Mesenchymal stem cell (in vitro differentiated cells and primary cell): ENCODE measurements at regions not wholly inside any gene's neighbourhood (a gene's known extent, or its start where the extent isn't known, plus 50 kb on each side); places are given as distances from the start of the nearest gene placed in this dataset.

ENCODE experiments used
- DNase-seq: peaks from one replicate; pipeline ENCODE4 v3.0.0-alpha.2; 2013
- H2AFZ ChIP-seq: one replicate; pipeline ENCODE4 v1.6.1; 2013; ENCODE audit warnings: low read depth, mild to moderate bottlenecking, control low read depth, inconsistent platforms, low read length, moderate library complexity
- H2AK5ac ChIP-seq: 2 replicates; pipeline ENCODE4 v1.6.1; 2013; ENCODE audit warnings: low read length, moderate library complexity, mild to moderate bottlenecking, inconsistent platforms; ENCODE audit not compliant: severe bottlenecking
- H2BK120ac ChIP-seq: one replicate; pipeline ENCODE4 v1.6.1; 2013; ENCODE audit warnings: low read depth, mild to moderate bottlenecking, inconsistent platforms, low read length, moderate library complexity
- H2BK12ac ChIP-seq, 2 experiments: one replicate each; pipeline ENCODE4 v1.6.1; 2013; ENCODE audit warnings: inconsistent platforms in 2 of 2, low read length in 2 of 2, mild to moderate bottlenecking in 2 of 2, moderate library complexity in 2 of 2, control low read depth in 1 of 2
- H2BK15ac ChIP-seq: one replicate; pipeline ENCODE4 v1.6.1; 2013; ENCODE audit warnings: mild to moderate bottlenecking, low read depth, inconsistent platforms; ENCODE audit not compliant: poor library complexity, severe bottlenecking
- H2BK5ac ChIP-seq: 2 replicates; pipeline ENCODE4 v1.6.1; 2013; ENCODE audit warnings: low read depth, mild to moderate bottlenecking, low read length, control low read depth, inconsistent platforms; ENCODE audit not compliant: poor library complexity, severe bottlenecking
- H3K14ac ChIP-seq, 2 experiments: one replicate each; pipeline ENCODE4 v1.6.1; 2013; ENCODE audit warnings: inconsistent platforms in 2 of 2, low read length in 2 of 2, control low read depth in 1 of 2, mild to moderate bottlenecking in 1 of 2, moderate library complexity in 1 of 2
- H3K18ac ChIP-seq, 2 experiments: one replicate each; pipeline ENCODE4 v1.6.1; 2013; ENCODE audit warnings: inconsistent platforms in 2 of 2, low read length in 2 of 2, control low read depth in 1 of 2, low read depth in 1 of 2, mild to moderate bottlenecking in 1 of 2
- H3K23ac ChIP-seq, 2 experiments: one replicate each; pipeline ENCODE4 v1.6.1; 2013; ENCODE audit warnings: inconsistent platforms in 2 of 2, low read length in 2 of 2, mild to moderate bottlenecking in 2 of 2, moderate library complexity in 2 of 2, control low read depth in 1 of 2
- H3K27ac ChIP-seq: 2 replicates; pipeline ENCODE4 v1.5.1; 2013; ENCODE audit warnings: mild to moderate bottlenecking, moderate library complexity, low read length, control low read depth, inconsistent platforms; ENCODE audit not compliant: poor library complexity, severe bottlenecking
- H3K27me3 ChIP-seq, 2 experiments: 2 replicates each; pipeline versions ENCODE4 v1.6.1 to v1.7.0; 2013; ENCODE audit warnings: low read length in 2 of 2, mild to moderate bottlenecking in 2 of 2, moderate library complexity in 2 of 2, control low read depth in 1 of 2, inconsistent platforms in 1 of 2; ENCODE audit not compliant: control insufficient read depth in 1 of 2, insufficient read depth in 1 of 2
- H3K36me3 ChIP-seq, 2 experiments: 2 replicates each; pipeline versions ENCODE4 v1.6.1 to v1.7.0; 2013; ENCODE audit warnings: low read length in 2 of 2, control low read depth in 1 of 2, inconsistent platforms in 1 of 2, low read depth in 1 of 2, mild to moderate bottlenecking in 1 of 2; ENCODE audit not compliant: insufficient read depth in 2 of 2, control insufficient read depth in 1 of 2
- H3K4ac ChIP-seq, 2 experiments: one replicate each; pipeline ENCODE4 v1.6.1; 2013; ENCODE audit warnings: inconsistent platforms in 2 of 2, low read length in 2 of 2, mild to moderate bottlenecking in 2 of 2, moderate library complexity in 2 of 2, control low read depth in 1 of 2, low read depth in 1 of 2
- H3K4me1 ChIP-seq: 2 replicates; pipeline ENCODE4 v1.6.1; 2013; ENCODE audit warnings: low read depth, low read length, control low read depth; ENCODE audit not compliant: control insufficient read depth, insufficient read depth
- H3K4me2 ChIP-seq: 2 replicates; pipeline ENCODE4 v1.6.1; 2013; ENCODE audit warnings: low read length, mild to moderate bottlenecking, inconsistent platforms; ENCODE audit not compliant: poor library complexity, severe bottlenecking
- H3K4me3 ChIP-seq, 2 experiments: 2 replicates each; pipeline versions ENCODE4 v1.5.1 to v1.7.0; 2013; ENCODE audit warnings: low read length in 2 of 2, mild to moderate bottlenecking in 2 of 2, control low read depth in 1 of 2, low read depth in 1 of 2; ENCODE audit not compliant: insufficient read depth in 1 of 2
- H3K79me1 ChIP-seq: replicated peaks from 2 replicates; pipeline ENCODE4 v1.6.1; 2013; ENCODE audit warnings: mild to moderate bottlenecking, control low read depth, low read length, inconsistent platforms; ENCODE audit not compliant: poor library complexity, severe bottlenecking
- H3K9ac ChIP-seq: 2 replicates; pipeline ENCODE4 v1.7.0; 2013; ENCODE audit warnings: mild to moderate bottlenecking, low read length, moderate library complexity
- H3K9me3 ChIP-seq: 2 replicates; pipeline ENCODE4 v1.7.0; 2013; ENCODE audit warnings: mild to moderate bottlenecking, low read length; ENCODE audit not compliant: control insufficient read depth
- H4K8ac ChIP-seq: one replicate; pipeline ENCODE4 v1.6.1; 2013; ENCODE audit warnings: inconsistent platforms, mild to moderate bottlenecking, low read length, moderate library complexity
- H4K91ac ChIP-seq: one replicate; pipeline ENCODE4 v1.6.1; 2013; ENCODE audit warnings: mild to moderate bottlenecking, low read length, inconsistent platforms
- WGBS: methylation state at CpG from one replicate; pipeline ENCODE4 v1.1.7; 2013; ENCODE audit warnings: mixed read lengths; 5-methylcytosine and 5-hydroxymethylcytosine counted together

GRCh38 chr4:38275331-38276100, 315.3 kb downstream of the PTTG2 start:
- no peak overlapping the region for H3K4me2 ChIP-seq
- no peak overlapping the region for H2BK15ac ChIP-seq
- no peak overlapping the region for H3K18ac ChIP-seq
- H3K27me3 ChIP-seq: peaks cover 0 to 4% of the 10 kb centered on the region in 2 experiments
- H2AFZ ChIP-seq: no peak overlapping the region
- 82% methylated on average over 5 of the region's 5 CpGs for WGBS
- no peak overlapping the region for H3K4ac ChIP-seq
- H3K14ac ChIP-seq: no peak overlapping the region
- peaks cover 1% of the 10 kb centered on the region for H3K4me1 ChIP-seq
- H3K79me1 ChIP-seq: no peaks in the 10 kb centered on the region
- no peak overlapping the region for H2BK120ac ChIP-seq
- H3K27ac ChIP-seq: no peak overlapping the region
- H2BK5ac ChIP-seq: no peak overlapping the region
- H3K4me3 ChIP-seq: no peak overlapping the region
- H4K8ac ChIP-seq: no peak overlapping the region
- no peak overlapping the region for H3K23ac ChIP-seq
- H3K9me3 ChIP-seq: no peaks in the 10 kb centered on the region
- no peak overlapping the region for H3K9ac ChIP-seq
- H2BK12ac ChIP-seq: no peak overlapping the region
- H4K91ac ChIP-seq: no peak overlapping the region
- H3K36me3 ChIP-seq: no peaks in the 10 kb centered on the region
- no peak overlapping the region for H2AK5ac ChIP-seq
- DNase-seq: no peak

DNA sequence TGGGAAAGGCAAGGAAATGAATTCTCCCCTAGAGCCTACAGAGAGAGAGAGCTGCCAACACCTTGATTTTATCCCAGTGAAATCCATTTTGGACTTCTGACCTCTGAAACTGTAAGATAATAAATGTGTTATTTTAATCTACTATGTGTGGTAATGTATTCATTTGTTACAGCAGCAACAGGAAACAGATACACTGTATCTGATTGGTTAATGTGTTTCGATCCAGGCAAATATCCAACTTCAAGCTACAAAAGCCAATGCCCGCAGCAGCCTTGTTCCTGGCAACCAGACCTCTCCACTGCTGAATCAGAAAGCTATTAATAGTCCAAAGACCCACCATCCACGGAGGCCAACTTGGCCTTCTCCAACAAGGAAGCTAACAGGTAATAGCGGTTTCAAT, 318.1 kb downstream of the PTTG2 start:
- Histone ChIP-seq H2AFZ (no peak overlapping the region), H3K4me2 (no peak overlapping the region), H3K27me3 (peaks cover 0 to 7% of the 10 kb centered on the region in 2 experiments), H2BK120ac (no peak overlapping the region), H3K18ac (no peak overlapping the region), H3K27ac (no peak overlapping the region), H3K23ac (no peak overlapping the region), H4K8ac (no peak overlapping the region), H4K91ac (no peak overlapping the region), H3K4me1 (peaks cover 1% of the 10 kb centered on the region), H3K4ac (no peak overlapping the region), H2BK5ac (no peak overlapping the region), H3K36me3 (no peaks in the 10 kb centered on the region), H3K9me3 (no peaks in the 10 kb centered on the region), H2AK5ac (no peak overlapping the region), H3K9ac (no peak overlapping the region), H2BK12ac (no peak overlapping the region), H3K4me3 (no peak overlapping the region), H3K14ac (no peak overlapping the region), H3K79me1 (no peaks in the 10 kb centered on the region), H2BK15ac (no peak overlapping the region)
- no peak for DNase-seq
- WGBS: 87% methylated on average over 4 of the region's 4 CpGs

- no peak overlapping the region for H3K4me2 ChIP-seq
- DNase-seq: no peak
- peaks cover 1% of the 10 kb centered on the region for H3K4me1 ChIP-seq
- H3K4ac ChIP-seq: peak overlapping the region in 1 of 2 experiments; percentile 42
- no peak overlapping the region for H3K14ac ChIP-seq
- H3K79me1 ChIP-seq: no peaks in the 10 kb centered on the region
- H2BK120ac ChIP-seq: no peak overlapping the region
- H3K18ac ChIP-seq: no peak overlapping the region
- no peak overlapping the region for H2BK5ac ChIP-seq
- no peak overlapping the region for H4K91ac ChIP-seq
- no peaks in the 10 kb centered on the region for H3K9me3 ChIP-seq
- H2BK15ac ChIP-seq: no peak overlapping the region
- H2AFZ ChIP-seq: no peak overlapping the region
- no peak overlapping the region for H3K23ac ChIP-seq
- no peak overlapping the region for H2AK5ac ChIP-seq
- no peaks in the 10 kb centered on the region for H3K36me3 ChIP-seq
- H3K4me3 ChIP-seq: no peak overlapping the region
- H3K27ac ChIP-seq: no peak overlapping the region
- peaks cover 0 to 7% of the 10 kb centered on the region in 2 experiments for H3K27me3 ChIP-seq
- no peak overlapping the region for H4K8ac ChIP-seq
- H3K9ac ChIP-seq: no peak overlapping the region
- 90% methylated on average over 8 of the region's 8 CpGs for WGBS
- H2BK12ac ChIP-seq: no peak overlapping the region
Observed at GRCh38 chr4:38279077-38279476, 318.9 kb downstream of the PTTG2 start.

DNA sequence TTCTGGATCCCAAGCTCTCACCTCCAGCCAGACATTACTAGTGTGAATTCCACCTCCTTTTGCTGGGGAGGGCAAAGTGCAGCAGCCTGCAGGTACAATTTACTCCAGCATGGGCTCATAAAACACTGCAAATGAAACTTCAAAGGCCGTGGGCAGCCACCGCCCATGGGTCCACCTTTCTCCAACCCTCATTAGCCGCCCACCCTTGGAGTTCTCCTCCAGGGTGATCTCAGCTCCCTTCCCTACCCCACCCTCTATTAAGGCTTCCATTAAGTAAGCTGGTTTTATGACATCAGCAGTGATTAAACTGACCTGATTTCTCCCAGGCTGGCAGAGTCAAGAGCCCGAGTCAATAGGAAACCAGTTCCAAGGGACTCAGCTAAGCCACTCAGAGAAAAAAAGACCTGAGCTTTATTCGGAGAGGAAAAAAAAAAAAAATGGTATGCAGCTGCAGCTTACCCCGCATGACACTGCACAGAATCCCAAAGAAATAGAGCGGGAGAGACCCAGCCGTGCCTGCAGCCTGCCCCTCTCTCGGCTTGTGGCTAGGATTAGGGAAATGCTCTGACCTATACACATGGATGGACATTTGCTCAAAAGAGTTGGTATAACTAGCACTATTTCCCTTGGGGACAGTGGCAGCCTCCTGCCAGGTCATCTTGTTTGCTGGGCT, 319.6 kb downstream of the PTTG2 start:
- Histone ChIP-seq H3K36me3 (no peaks in the 10 kb centered on the region), H4K8ac (no peak overlapping the region), H3K4me2 (no peak overlapping the region), H2AFZ (no peak overlapping the region), H3K9ac (no peak overlapping the region), H3K18ac (no peak overlapping the region), H3K23ac (no peak overlapping the region), H3K27ac (no peak overlapping the region), H3K4ac (no peak overlapping the region), H4K91ac (no peak overlapping the region), H2BK12ac (no peak overlapping the region), H3K4me1 (peaks cover 1% of the 10 kb centered on the region), H2BK15ac (no peak overlapping the region), H2BK5ac (no peak overlapping the region), H3K4me3 (no peak overlapping the region), H2AK5ac (no peak overlapping the region), H3K79me1 (no peaks in the 10 kb centered on the region), H3K9me3 (no peaks in the 10 kb centered on the region), H3K14ac (peak overlapping the region in 1 of 2 experiments; percentile 38), H2BK120ac (no peak overlapping the region), H3K27me3 (peaks cover 0 to 7% of the 10 kb centered on the region in 2 experiments)
- DNase-seq: no peak
- WGBS: 81% methylated on average over 9 of the region's 9 CpGs
